ENCODE measurements at regions not wholly inside any gene's neighbourhood (a gene's known extent, or its start where the extent isn't known, plus 50 kb on each side); places are given as distances from the start of the nearest gene placed in this dataset.
"Not testable (repeated sequence)": the region's sequence is repeated elsewhere in the genome, so short reads cannot be mapped to it uniquely, and the experiment has no call there.

GRCh38 chr5:42889311-42889933, 77.7 kb upstream of the SELENOP start:
- DNase-seq: peak; percentile 57 to 62

DNA sequence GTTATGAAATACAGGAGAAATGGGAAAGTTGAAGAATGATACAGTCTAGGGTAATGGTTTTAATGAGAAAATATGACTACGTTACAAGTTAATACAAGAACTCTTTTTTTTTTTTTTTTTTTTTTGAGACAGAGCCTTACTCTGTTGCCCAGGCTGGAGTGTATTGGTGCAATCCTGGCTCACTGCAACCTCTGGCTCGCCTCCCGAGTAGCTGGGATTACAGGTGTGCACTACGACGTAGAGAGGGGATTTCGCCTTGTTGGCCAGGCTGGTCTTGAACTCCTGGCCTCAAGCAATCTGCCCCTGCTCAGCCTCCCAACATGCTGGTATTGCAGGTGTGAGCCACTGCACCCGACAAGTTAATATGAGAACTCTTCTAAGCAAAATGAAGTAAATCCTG, 77.1 kb upstream of the SELENOP start:
- no peak for DNase-seq

DNA sequence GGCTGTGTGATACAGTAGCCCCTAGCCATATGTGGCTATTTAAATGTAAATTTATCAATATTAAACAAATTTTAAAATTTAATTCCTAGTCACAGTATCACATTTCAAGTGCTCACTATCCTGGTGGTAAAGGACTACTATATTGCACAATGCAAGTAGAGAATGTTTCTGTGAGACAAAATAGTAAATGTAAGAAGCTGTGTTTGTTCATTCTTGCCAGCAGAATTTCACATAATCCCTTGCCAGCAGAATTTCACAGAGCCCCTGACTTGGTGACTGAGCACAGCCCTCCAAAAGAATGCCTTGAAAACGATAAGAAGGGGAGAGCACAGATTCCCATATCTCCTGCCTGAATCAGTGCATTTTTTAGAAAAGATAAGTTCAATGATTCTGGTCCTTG, 75.9 kb upstream of the SELENOP start:
- DNase-seq: no peak

GRCh38 chr5:42887097-42887496, 75.4 kb upstream of the SELENOP start:
- no peak for DNase-seq

GRCh38 chr5:42886635-42887034, 74.9 kb upstream of the SELENOP start:
- DNase-seq: no peak

GRCh38 chr5:42884326-42884725, 72.6 kb upstream of the SELENOP start:
- DNase-seq: no peak

DNA sequence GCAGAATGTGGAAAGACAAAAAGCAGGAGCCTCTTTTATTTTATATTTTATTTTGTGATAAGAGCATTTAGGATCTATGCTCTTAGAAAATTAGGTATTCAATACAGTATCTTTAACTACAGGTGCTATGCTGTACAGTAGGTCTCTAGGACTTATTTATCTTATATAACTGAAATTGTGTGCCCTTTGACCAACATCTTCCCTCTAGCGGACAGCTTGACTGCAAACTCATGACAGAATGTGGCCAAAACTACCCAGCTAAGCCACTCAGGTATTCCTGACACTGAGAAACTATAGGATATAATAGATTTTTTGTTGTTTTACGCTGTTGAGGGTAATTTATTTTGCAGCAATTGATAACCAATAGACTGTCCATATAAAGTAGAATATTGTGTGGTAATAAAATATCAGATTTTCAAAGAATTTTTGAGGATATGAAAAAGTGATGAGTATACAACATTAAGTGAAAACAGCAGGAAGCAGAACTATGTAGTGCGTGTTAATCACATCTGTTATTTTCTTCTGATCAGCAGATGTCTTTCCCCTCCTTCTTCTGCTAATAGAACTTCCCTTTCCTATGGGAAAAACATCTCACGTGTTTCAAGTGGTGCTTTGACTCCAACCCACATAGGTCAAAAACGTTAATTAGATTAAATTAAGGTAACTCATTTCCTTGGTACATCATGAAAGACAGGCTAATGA, 69.9 kb upstream of the SELENOP start:
- no peak for DNase-seq

DNA sequence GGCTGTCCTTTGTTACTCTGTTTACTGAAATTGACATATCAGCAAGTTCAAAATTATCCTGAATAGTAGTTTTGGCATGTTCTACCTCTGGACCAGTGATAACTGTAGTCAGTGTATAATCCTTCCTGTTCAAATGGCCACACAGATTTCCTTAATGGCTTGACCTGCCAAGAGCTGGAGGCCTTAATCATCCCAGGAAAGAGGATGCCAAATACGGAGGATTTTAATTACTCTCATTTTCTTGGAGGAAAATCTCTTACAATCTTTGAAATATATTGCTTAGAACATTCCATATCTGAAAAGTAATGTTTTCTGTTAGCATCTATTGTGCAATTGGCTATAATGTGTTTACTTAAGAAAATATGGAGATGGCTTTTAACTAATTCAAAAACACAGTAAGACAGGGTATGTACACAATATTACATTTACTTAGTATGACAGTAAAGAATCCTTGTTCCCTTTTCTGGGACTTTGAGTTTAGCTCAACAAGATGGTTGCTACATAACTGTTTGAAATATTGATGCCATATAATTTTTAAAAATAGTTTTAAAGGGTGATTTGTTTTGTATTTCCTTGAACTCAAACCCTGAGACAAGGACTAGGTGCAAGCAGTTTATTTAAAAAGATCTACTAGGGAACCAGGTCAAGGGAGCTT, 68.9 kb upstream of the SELENOP start:
- no peak for DNase-seq

- DNase-seq: no peak
These were observed 67.6 kb upstream of the SELENOP start for GRCh38 chr5:42879291-42879690.

DNA sequence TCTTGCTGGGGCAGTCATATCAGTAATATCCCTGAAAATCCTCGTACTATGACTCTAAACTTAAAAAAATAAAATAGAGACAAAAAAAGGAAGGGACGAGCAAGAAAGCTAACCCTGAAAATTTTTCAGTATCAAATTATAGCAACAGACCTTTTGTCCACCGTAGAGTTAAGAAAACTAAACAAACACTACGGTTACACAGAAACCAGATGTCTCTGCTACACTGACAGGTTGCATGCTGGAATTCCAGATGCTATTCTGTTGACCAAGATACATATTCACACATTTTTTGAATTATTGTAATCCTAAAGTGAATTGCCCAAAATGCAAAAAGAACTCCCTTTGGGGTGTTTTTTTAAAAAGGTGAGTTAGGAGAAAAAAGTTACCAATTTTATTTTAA, 66.9 kb upstream of the SELENOP start:
- no peak for DNase-seq

DNA sequence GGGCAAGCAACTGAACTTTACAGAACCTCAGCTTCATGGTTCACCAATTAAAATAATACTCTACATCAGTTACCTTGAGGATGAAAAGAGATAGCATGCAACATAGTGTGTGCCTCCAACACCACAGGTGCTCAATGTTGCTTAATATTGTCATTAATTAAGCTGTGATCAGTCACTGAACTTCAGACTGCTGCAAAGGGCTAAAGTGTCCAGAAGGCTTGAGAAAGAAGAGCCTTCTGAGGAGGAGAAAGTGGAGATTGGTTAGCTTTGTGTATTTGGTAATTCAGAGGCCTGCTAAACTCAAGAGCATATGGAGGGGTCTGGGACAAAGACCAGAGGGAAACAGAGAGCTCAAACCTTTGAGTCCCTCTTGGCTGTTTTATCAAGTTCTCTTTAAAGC, 66.3 kb upstream of the SELENOP start:
- no peak for DNase-seq

GRCh38 chr5:42877431-42877830, 65.7 kb upstream of the SELENOP start:
- no peak for DNase-seq

GRCh38 chr5:42876375-42876844, 64.7 kb upstream of the SELENOP start:
- DNase-seq: no peak

DNA sequence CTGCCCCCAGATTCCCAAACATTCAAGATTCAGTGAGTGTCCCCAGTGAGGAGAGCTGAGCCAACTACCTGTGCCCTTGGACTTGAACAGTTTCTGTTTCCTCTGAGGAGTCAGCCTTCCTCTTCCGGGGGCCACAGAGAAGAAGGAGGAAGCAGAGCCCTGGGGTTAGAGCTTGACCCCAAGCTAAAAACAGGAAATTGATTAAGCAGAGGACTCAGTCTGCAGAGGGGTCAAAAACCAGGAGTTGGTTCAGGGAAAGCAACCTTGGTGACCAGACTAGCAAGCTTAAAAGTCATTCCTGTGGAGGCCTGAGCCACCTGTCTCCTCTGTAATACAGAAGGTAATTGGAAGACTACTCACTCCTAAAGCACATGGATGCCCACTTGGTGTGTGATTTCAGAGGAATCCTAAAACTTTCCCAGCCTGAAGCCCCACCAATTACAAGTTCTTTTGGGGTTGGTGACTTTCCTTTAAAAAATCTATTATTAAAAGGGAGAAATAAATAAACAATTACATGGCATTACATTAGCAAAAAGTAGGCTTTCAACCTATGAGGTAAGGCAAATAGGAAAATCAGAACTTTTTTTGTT, 64.2 kb upstream of the SELENOP start:
- no peak for DNase-seq

DNA sequence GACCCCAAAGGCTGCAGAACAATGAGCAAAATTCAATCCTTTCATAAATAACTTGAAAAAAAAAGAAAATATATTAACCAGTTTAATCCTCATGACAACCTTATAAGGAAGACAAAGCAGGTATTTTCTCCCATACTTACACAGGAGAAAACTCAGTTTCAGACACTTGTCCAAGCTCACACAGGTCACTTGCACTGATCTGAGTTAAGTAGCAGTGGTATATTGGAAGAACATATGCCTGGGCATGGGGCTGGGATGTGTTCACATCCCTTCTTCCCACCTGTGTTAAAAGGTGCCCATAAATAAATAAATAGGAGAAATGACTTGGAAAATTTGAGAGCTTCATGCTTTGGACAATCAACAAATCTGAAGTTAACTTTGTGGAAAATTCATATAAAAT, 63.5 kb upstream of the SELENOP start:
- no peak for DNase-seq

DNA sequence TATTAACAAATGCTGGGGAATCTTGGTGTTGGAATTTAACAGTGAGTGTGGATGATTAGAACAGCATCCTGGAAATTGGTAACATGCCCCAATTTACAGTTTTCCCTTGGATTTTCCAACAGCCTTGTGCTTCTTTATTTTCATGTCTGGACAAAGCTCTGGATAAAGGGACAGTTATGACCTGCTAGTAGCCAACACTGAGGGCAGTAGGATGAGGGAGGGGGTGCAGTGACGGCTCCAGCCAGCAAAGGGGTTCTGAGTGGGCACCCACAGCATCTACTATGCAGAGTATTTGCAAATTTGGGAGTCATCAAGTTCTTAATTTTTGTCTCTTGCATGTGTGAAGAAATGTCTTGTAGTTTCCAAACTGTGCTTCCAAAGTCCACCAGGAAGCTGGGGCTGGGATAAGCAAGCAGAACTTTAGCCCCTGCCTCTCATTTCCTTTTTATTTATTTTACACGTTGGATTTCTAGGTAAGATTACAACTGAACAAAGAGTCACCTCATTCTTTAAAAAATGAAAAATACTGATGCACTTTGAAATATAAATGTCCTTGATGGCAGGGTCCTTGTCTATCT, 63.0 kb upstream of the SELENOP start:
- DNase-seq: no peak

DNA sequence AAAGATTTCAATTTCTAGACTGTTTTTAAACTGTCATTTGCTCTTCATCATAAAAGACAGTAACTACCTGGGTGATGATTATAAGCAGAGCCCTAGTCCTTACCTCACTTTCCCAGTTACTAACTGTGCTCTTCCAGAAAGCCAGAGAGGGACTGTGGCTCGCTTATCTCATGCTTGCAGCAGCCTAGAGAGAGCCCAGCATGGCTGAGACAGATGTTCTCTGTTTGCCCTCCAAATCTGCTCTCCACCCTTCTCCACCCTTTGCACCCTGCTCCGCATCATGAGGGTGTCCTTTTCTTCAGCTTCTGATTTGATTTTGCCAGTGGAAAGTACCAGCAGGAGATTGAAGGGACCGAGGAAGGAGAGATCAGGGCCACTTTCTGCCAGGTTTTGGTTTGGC, 61.2 kb upstream of the SELENOP start:
- DNase-seq: no peak

GRCh38 chr5:42870882-42871418, 59.3 kb upstream of the SELENOP start:
- DNase-seq: no peak

GRCh38 chr5:42868417-42868816, 56.7 kb upstream of the SELENOP start:
- DNase-seq: not testable (repeated sequence)

DNA sequence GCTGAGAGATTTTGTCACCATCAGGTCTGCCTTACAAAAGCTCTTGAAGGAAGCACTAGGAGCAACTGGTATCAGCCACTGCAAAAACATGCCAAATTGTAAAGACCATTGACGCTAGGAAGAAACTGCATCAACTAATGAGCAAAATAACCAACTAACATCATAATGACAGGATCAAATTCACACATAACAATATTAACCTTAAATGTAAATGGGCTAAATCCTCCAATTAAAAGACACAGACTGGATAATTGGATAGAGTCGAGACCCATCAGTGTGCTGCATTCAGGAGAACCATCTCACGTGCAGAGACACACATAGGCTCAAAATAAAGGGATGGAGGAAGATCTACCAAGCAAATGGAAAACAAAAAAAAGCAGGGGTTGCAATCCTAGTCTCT, 53.1 kb upstream of the SELENOP start:
- not testable (repeated sequence) for DNase-seq
